ENCODE measurements at regions not wholly inside any gene's neighbourhood (a gene's known extent, or its start where the extent isn't known, plus 50 kb on each side); places are given as distances from the start of the nearest gene placed in this dataset.

DNA sequence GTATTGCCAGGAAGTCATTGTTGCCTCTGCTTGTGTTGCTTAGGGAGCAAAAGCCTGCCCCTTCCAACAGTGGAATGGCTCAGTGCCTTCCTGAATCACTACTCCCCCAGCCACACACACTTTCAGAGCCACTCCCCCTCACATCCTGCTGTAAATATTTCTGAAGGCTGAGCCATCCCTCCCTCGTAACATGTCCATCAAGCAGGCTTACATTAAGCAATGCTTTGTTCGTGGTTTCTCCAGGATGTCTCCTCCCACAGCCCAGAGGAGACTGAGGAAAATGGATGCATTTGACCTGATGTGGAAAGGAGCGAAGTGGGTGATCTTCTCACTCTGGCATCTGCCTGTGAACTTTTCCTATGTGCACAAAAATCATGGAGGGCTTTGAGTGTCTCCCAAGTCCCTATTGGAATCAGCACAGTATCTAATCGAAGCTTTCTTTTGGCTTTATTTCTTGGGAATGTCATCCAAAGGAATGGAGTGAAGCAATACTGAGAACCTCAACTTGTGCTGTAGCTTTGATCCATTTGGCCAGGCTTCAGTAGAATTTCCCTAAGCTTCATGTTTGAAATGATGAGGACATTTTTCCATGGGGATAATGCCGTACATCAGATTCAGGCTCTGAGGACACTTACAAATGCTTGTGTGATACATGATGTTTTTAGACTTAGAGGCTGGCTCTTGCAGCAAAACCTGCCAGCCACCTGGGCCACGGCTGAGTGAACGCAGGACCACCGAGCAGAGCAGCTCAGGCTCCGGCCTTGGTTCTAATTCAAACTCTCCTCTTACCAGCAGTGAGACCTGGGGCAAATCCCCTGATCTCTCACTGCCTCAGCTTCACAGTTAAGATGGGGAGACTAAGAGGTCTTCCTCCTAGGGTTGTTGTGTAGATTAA, 389.1 kb downstream of the ENC1 start:
- DNase-seq, result peak; percentile 78 to 79 (median 78)

DNA sequence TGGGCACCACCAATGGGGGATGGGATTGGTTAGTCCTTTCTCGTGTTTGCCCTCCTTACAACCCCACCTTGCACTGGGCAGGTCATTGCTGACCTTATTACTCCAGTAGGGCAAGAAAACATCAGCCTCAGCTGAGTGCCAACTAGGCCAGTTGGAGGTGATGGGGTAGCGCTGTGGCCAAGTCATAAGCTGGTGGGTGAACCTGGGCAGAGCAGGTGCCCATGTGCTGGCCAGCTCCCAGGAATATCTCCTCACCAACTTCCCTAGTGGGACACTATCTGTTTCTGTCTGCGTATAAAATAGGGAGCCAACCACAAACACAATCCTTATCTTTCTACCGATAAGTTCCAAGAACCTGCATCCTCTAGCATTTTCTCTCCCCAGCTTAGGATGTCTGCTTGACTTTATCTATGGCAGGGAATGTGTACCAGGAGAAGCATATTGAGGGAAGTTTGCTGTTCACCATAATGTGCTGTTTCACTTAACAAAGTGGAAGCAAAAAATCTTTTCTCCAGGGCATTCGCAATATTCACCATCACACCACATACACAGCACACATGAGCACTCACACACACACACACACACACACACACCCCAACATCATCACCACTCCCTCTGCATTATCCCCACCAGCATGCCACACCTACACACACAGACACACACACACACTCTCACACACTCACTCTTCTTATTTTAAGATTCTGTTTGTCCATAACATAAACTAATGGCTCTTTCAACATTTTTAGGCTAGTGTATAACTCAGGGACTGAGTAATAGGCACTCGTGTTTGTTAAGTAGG, 390.0 kb downstream of the ENC1 start:
- DNase-seq, result no peak

DNA sequence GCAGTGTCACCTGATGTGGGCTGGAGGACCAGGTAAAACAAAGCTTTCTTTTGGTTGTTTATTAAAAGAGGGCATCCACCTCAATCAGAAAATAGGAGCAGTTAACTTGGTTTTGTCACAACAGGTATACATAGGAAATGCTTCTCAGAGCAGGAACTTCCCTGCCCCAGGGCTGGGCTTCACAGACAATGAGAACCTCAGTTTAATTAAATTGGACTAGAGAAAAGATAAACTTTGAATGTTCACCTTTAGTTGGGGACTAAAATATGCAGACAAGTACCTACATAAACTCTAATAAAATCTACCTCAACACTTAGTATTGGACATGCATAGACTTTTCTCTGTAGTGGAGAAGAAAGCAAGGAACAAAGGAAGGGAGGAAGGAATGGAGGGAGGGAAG, 392.0 kb downstream of the ENC1 start:
- no peak for DNase-seq

DNA sequence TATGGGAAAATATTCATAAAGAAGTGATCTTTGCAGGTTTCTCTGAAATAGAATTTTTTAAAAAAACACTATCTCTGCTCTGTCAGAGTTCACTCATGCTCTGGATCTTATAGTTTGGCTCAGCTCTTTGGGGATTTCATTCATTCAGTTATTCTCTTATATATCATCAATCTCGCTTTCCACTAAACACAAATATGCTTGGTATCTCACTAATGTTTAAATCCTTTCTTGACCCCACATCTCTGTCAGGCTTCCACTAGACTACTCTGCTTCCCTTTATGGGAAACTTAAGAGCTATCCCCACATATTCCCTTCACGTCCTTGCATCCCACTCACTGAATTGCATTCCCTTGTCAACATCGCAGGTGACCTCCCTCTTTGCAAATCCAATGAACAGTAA, 396.1 kb downstream of the ENC1 start:
- DNase-seq, result no peak

DNA sequence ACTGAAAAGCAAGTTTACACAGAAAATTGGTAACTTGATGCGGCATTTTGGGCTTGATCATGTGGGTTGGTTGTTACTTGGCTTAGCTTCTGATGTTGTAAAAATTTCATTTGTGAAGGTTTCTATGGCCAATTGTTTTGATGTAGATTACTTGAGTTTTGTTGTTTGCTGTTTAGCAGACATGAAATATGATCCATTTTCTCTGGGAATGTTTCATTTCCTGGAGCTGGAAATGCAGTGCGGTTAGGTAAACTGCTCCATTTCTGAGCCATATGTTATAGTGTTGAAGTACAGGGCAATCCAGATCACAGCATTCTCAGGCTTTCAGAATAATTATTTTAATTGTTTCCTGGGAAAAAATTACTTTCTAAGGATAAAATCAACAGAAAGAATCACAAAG, 396.9 kb downstream of the ENC1 start:
- DNase-seq, result no peak

DNA sequence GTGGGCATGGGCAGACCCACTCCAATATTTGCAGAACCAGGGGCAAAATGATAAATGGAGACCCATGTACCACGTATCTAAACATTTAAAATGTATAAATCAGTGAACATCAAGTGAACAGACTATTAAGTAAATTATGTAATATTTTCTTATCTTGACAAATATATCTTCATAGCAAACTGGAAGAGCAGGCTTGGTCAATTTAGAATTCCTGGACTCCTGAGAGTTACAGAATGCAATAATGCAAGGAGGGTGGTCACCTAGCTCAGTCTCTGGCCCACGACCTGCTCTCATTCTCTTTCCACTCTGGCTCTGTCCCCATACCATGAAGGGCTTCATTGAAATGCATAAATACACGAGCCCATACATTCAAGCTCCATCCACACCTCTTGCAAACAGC, 398.0 kb downstream of the ENC1 start:
- DNase-seq, result no peak

DNA sequence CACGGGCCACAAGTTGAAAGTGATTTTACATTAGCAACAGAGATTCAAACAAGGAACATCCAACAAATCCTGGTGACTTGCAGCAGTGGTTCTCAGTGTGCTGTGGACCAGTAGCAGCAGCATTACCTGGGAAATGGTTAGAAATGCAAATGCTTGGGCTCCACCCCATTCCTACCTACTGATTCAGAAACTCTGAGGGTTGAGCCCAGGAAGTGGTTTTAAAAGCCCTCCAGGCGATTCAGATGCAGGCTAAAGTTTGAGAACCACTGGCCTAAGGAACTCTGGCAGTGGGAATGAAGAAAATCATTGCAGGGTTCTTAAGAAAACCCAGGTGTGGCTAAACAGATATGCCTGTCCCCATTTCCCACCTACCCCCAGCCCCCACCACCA, 398.8 kb downstream of the ENC1 start:
- no peak for DNase-seq

DNA sequence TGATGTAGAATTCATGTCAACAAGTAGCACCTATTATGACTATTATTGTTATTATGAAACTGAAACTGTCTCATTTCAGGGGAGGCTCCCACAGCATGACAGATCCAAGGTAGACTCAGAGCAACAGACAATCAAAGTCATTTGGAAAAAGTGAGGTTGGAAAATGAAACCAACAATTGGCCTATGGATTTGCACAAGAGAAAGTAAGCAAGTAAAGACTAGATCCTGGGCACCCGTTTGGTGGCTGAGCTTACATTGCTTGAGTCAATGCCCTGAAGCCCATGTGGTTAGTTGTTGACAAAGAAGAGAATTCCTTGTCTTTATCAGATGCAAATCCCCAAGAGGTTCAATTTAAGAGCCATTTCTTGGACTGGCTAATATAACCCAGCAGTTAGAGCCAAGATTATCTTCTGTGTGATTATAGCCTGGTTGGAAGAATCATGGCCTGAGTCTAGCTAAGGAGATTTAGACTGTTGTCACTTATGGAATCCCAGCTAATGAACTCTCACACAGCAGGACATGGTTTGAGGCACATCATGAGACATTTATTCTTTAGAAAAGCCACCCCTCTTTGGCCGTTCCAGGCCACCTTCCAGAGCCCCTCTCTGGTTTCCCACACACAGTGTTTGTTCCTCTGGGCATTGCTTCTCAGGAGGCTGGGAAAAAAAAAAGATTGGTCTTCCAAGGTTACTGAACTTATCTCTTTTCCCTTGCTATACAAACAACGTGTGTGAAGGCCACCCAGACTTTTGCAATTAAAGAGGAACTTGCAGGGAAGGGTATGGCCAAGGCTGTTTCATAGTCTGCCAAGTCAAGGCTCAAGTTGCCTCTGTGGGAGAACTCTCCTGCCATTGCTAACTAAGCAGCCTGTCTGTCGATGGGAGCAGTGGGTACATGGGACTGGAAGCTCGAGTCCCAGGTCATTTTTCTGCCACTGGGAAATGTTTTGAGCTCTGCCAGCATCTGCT, 399.5 kb downstream of the ENC1 start:
- peak; percentile 50 to 53 (median 53) for DNase-seq

DNA sequence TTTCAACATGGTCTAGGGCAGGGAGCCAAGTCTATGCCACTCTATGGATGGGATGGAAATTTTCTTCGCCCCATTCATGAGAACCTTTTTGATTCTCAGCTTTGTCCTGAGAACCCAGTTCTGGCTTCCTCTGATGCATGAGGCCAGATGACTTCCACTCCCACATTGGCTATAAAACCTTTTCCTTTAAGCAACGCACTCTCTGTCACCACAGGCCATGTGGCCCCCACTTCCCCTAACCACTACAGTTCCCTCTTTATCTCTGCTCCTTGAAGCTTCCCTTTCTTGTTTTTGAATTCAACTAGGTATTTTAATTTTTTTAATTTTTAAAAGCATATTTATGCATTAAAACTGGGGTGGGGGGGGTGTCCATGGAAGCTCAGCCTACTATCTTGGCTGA, 401.3 kb downstream of the ENC1 start:
- peak; percentile 81 to 87 (median 86) for DNase-seq

DNA sequence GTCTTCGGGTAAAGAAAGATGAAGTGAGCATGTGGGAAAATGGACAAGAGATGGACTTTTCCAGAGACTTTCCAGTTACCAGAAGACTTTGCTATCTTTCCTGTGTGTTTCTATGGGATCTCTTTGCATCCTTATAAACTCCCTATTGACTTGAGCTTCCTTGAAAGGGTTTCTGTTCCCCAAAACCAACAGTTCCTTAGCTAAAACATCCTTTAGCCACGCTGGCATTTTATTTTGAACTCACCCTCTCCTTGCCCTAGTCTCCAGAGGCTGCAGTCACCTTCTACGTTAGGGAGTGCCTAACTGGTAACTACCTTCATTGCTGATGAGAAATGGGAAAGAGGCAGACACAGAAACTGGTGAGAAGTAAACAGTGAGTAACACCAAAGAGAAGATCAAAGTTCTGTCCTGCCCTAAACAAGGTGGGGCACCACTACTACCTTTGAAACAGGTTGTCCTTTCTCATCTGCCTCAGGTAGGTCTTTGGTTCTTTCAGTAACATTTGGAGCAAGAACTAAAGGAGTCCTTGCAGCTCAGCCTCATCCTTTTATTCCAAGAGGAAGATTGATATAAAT, 402.9 kb downstream of the ENC1 start:
- peak in 2 of 3 donors; percentile 9 to 24 for DNase-seq

DNA sequence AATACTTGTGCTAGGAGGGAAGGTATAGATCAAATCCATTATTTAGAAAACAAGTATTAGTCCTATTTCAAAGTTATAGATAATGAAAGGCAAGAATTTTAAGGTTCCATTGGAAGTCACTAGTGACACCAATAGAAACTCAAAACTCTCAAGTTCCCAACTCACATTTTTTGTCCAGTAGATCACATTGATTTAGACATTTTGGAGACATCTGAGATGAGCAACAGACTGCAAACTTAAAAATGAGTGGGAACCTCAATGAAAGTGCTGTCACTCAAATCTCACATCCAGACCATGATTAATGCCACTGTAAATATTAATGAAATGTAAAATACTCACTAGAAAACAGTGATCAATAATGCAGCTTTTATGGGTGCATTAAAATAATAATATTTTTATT, 405.0 kb downstream of the ENC1 start:
- no peak for DNase-seq

DNA sequence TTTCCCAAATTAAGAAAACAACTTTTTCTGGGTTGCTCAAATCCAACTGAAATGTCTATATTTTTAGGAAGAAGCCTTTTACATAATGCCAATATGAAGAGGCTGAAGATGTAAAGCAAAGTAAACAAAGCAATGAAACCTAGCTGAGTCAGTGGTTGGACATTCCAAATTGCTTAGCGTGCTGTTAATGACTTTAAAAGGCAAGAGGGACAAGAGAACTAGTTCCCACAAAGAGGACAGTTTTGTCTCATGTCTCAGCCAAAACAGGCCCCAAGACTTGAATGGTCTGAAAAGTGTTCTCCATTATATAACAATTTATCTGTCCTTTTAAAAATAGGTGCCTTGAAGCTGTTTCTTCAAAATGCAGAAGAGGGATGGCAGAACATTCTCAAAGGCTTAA, 407.0 kb downstream of the ENC1 start:
- DNase-seq, result peak; percentile 20 to 47 (median 33)

DNA sequence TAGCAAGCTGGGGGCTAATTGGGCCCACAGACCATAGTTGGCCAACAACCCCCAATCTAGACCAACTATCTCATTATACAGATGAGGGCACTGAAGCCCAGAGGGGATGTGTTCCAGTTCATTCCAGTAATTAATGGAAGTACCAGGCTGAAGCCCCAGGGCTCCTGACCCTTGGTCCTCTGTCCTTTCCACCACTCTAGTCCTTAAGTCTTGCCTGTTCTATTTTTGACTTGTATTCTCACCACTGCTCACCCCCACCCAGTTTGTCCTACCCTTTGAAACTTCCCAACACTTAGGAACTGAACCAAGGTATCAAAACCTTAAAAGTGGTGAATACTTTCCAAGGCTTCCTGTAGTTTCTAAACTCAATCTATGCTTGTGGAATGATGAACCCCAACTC, 407.4 kb downstream of the ENC1 start:
- no peak for DNase-seq

DNA sequence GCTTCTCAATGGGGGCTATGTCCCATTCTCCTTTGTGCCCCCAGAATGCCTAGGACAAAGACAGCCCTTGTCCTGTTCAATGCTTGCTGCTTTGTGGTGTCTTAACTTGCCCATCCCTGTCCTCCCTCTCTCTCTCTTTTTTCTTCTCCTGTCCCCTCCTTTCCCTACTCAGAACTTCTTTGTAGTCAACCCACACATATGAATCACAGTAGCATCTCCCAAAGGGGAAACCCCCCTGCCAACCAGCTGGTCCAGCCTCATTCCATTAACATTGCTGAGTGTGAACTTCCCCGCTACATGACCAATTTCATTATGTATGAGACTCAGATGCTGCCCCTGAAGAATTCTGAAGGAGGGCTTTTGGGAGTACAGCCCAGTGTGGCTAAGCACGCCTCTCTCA, 408.3 kb downstream of the ENC1 start:
- peak; percentile 85 to 88 (median 85) for DNase-seq

DNA sequence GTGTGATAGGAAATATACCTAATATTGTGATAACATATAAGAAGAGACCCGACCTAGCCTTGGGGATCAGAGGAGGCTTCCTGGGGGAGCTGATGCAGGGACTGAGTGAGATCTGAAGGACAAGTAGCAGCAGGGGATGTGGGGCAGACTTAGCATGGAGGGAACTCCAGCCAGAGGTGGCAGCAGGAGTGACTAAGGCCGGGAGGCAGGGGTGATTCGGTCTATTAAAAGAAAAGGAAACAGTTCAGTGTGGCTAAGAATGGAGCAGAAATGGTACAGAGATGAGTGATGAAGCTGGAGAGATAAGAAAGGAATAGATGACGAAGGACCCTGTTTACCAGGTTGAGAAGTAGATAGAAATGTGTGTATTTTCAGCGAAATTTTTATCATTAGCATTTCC, 408.8 kb downstream of the ENC1 start:
- DNase-seq, result peak; percentile 35 to 39 (median 36)

DNA sequence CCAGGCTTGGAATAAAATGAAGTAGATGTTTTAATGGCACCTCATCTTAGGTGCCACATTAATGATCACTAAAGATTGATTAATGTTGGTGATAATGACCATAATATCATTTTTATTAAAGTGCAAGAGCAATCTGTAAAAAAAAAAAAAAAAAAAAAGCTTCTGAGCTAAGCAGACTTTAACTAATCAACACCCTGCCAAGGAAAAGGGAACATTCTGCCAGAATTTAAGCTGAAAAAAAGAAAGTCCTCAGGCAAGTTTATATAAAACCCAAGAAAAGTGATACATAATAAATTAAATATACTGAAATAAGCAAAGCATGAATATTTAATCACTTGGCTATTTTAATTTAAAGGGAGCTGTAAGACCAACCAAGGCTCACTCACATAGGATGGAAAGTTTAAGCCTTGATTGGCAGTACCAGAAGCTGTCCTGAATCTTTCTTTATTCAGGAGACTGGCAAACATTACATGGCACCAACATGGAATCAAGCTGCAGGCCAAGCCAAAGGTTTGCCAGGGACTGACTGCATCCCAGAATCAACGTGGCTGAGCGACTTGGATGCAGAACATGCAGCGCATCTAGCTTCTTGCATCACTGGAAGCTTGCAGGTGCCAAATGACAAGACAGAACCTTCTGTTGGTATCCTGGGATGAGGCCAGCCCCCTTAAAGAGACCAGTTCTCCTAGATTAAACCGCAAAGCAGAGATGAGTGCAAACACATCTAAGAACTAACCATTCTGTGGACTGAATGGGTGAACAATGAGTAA, 413.6 kb downstream of the ENC1 start:
- no peak for DNase-seq

DNA sequence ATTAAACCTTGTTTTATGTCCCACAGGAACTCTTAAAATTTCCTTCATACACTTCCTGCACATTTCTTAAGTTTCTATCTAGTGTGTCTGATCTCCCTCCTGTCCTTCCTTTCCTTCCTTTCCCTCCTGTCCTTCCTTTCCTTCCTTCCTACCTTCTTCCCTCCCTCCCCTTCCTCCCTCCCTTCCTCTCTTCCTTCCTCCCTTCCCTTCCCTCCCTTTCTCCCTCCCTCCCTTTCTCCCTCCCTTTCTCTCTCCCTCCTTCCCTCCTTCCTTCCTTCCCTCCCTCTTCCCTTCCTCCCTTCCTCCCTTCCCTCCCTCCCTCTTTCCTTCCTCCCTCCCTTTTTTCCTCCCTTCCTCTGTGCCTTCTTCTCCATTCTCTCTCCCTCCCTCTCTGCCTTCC, 414.9 kb downstream of the ENC1 start:
- no peak for DNase-seq

DNA sequence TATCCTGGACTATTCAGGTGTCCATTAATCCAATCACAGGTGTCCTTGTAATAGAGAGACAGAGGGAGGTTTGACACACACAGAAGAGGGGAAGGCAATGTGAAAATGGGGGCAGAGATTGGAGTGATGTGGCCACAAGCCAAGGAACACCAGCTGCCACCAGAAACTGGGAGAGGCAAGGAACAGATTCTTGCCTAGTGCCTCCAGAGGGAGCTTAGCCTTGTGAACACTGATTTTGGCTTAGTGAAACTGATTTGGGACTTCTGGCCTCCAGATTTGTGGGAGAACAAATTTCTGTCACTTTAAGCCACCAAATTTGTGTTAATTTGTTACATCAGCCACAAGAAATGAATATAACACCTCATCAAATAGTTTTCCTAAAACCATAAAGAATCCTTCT, 416.2 kb downstream of the ENC1 start:
- DNase-seq, result no peak

DNA sequence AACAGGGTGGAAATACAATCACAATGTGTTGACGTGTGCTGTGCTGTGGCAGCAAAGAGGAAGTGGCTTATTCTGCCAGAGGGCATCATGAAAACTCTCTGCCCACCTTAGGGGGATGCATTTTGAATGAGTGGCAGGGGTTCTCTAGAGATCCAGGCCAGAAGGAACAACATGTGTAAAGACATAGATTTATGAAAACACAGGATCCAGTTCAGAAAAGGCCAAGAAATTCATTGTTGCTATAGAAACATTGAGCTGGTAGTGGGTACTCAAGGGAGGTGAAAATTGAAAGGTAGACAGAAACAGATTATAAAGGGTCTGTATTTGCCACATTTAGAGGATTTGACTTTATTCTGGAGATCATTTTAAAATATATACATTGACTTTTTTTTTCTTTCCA, 417.7 kb downstream of the ENC1 start:
- DNase-seq, result no peak

DNA sequence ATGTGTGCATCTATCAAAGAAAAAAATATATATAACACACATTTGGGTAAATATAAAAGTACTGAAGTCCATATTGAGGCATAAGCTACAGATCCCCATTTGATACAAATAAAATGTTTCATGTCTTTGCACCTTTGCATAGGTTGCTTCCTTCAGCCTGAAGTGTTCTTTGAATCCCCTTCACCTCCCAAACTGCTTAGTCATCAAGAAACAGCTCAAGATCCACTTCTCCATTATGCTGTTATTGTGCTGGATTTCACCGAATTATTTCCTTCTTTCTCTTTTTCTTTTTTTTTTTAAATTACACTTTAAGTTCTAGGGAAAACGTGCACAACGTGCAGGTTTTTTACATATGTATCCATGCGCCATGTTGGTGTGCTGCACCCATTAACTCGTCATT, 419.1 kb downstream of the ENC1 start:
- no peak for DNase-seq

DNA sequence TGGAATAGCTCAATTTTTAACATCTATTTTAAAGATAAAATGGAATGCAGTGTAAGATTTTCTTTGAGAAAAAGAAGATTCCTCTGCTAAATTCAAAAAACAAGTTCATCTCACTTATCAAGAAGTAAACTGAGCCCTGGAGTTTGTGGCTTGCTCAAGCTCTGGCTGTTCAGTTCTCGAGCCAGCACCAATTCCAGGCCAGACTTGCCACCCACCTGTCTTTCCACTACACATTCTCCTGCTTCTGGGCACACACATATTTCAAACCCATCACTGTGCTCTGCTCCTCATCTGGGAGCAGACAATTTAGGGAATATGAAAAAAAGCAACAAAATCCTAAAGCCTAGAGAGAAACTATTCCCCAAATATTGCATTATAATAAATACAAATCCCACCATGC, 424.5 kb downstream of the ENC1 start:
- no peak for DNase-seq

DNA sequence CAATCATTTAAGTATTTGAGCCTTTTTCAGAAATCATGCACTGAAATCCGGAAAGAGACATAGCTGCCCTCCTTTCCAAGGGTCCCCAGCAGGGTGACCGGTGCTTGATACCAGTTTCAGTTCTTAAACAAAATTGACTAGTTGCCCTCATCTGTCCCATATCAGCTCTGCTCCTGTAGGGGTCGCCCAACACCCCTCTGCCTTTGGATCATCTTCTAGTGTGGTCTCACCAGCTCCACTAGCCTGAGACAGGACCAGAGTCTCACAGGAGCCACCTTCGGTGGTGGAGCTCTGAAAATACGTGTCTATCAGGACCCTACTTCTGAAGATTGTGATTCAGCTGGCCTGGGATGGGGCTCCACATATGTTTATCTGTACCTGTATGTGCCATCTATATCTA, 428.2 kb downstream of the ENC1 start:
- peak; percentile 34 to 51 (median 38) for DNase-seq
